ENCODE measurements at regions not wholly inside any gene's neighbourhood (a gene's known extent, or its start where the extent isn't known, plus 50 kb on each side); places are given as distances from the start of the nearest gene placed in this dataset.

GRCh38 chr16:17989255-17989654 is 347.3 kb downstream of the NPIPA8 start:
- peaks cover 2% of the 10 kb centered on the region for H3K36me3 Mint-ChIP-seq (ENCODE audit: insufficient read depth)
- no peak overlapping the region for H3K4me3 Mint-ChIP-seq
- H3K4me1 Mint-ChIP-seq, result no peaks in the 10 kb centered on the region
- H3K27ac Mint-ChIP-seq (ENCODE audit: low read depth), result no peak overlapping the region
- no peaks in the 10 kb centered on the region for H3K9me3 Mint-ChIP-seq
- DNase-seq (ENCODE audit: low spot score in 2 of 2) (no peak), ATAC-seq (replicated peaks; ENCODE audit: extremely low read depth, poor library complexity, severe bottlenecking) (no peak)
- H3K27me3 Mint-ChIP-seq, result peaks cover 43% of the 10 kb centered on the region

- H3K4me3 Mint-ChIP-seq, result no peak overlapping the region
- H3K36me3 Mint-ChIP-seq (ENCODE audit: insufficient read depth), result peaks cover 2% of the 10 kb centered on the region
- no peak overlapping the region for H3K27ac Mint-ChIP-seq (ENCODE audit: low read depth)
- no peak for DNase-seq (ENCODE audit: low spot score in 2 of 2)
- no peaks in the 10 kb centered on the region for H3K9me3 Mint-ChIP-seq
- peaks cover 39% of the 10 kb centered on the region for H3K27me3 Mint-ChIP-seq
- H3K4me1 Mint-ChIP-seq, result no peaks in the 10 kb centered on the region
- ATAC-seq (replicated peaks; ENCODE audit: extremely low read depth, poor library complexity, severe bottlenecking), result no peak
Measured at GRCh38 chr16:17988839-17989238, 347.7 kb downstream of the NPIPA8 start.

GRCh38 chr16:17986991-17987390 is 349.5 kb downstream of the NPIPA8 start:
- H3K36me3 Mint-ChIP-seq (ENCODE audit: insufficient read depth), result peaks cover 2% of the 10 kb centered on the region
- no peak for DNase-seq (ENCODE audit: low spot score in 2 of 2)
- H3K4me1 Mint-ChIP-seq, result no peaks in the 10 kb centered on the region
- no peaks in the 10 kb centered on the region for H3K9me3 Mint-ChIP-seq
- peaks cover 38% of the 10 kb centered on the region for H3K27me3 Mint-ChIP-seq
- H3K27ac Mint-ChIP-seq (ENCODE audit: low read depth), result no peak overlapping the region
- no peak overlapping the region for H3K4me3 Mint-ChIP-seq
- no peak for ATAC-seq (replicated peaks; ENCODE audit: extremely low read depth, poor library complexity, severe bottlenecking)

GRCh38 chr16:17984810-17985209 is 351.7 kb downstream of the NPIPA8 start:
- Mint-ChIP-seq H3K36me3 (ENCODE audit: insufficient read depth) (peaks cover 2% of the 10 kb centered on the region), H3K4me1 (no peaks in the 10 kb centered on the region), H3K4me3 (no peak overlapping the region), H3K27ac (ENCODE audit: low read depth) (no peak overlapping the region), H3K9me3 (no peaks in the 10 kb centered on the region), H3K27me3 (peaks cover 24% of the 10 kb centered on the region)
- ATAC-seq (replicated peaks; ENCODE audit: extremely low read depth, poor library complexity, severe bottlenecking) (no peak), DNase-seq (ENCODE audit: low spot score in 2 of 2) (no peak)

- no peaks in the 10 kb centered on the region for H3K9me3 Mint-ChIP-seq
- no peak for ATAC-seq (replicated peaks; ENCODE audit: extremely low read depth, poor library complexity, severe bottlenecking)
- H3K27me3 Mint-ChIP-seq, result peaks cover 16% of the 10 kb centered on the region
- H3K4me1 Mint-ChIP-seq, result no peaks in the 10 kb centered on the region
- H3K36me3 Mint-ChIP-seq (ENCODE audit: insufficient read depth), result peaks cover 2% of the 10 kb centered on the region
- no peak for DNase-seq (ENCODE audit: low spot score in 2 of 2)
- H3K27ac Mint-ChIP-seq (ENCODE audit: low read depth), result no peak overlapping the region
- no peak overlapping the region for H3K4me3 Mint-ChIP-seq
Measured at GRCh38 chr16:17983847-17984639, 352.5 kb downstream of the NPIPA8 start.

- DNase-seq (ENCODE audit: low spot score in 2 of 2) (no peak), ATAC-seq (replicated peaks; ENCODE audit: extremely low read depth, poor library complexity, severe bottlenecking) (no peak)
- H3K27me3 Mint-ChIP-seq, result peaks cover 19% of the 10 kb centered on the region
- H3K4me1 Mint-ChIP-seq, result no peaks in the 10 kb centered on the region
- no peaks in the 10 kb centered on the region for H3K36me3 Mint-ChIP-seq (ENCODE audit: insufficient read depth)
- H3K27ac Mint-ChIP-seq (ENCODE audit: low read depth), result no peak overlapping the region
- no peaks in the 10 kb centered on the region for H3K9me3 Mint-ChIP-seq
- H3K4me3 Mint-ChIP-seq, result no peak overlapping the region
Measured at GRCh38 chr16:17983114-17983513, 353.4 kb downstream of the NPIPA8 start.

- no peaks in the 10 kb centered on the region for H3K9me3 Mint-ChIP-seq
- no peak overlapping the region for H3K4me3 Mint-ChIP-seq
- ATAC-seq (replicated peaks; ENCODE audit: extremely low read depth, poor library complexity, severe bottlenecking), result no peak
- no peak for DNase-seq (ENCODE audit: low spot score in 2 of 2)
- H3K27ac Mint-ChIP-seq (ENCODE audit: low read depth), result no peak overlapping the region
- no peaks in the 10 kb centered on the region for H3K4me1 Mint-ChIP-seq
- H3K36me3 Mint-ChIP-seq (ENCODE audit: insufficient read depth), result no peaks in the 10 kb centered on the region
- peaks cover 17% of the 10 kb centered on the region for H3K27me3 Mint-ChIP-seq
Measured at GRCh38 chr16:17977260-17977659, 359.3 kb downstream of the NPIPA8 start.

GRCh38 chr16:17972460-17972943 is 364.0 kb downstream of the NPIPA8 start:
- DNase-seq (ENCODE audit: low spot score in 2 of 2), result no peak
- no peaks in the 10 kb centered on the region for H3K9me3 Mint-ChIP-seq
- no peak overlapping the region for H3K27ac Mint-ChIP-seq (ENCODE audit: low read depth)
- no peak overlapping the region for H3K4me3 Mint-ChIP-seq
- H3K36me3 Mint-ChIP-seq (ENCODE audit: insufficient read depth), result no peaks in the 10 kb centered on the region
- peaks cover 41% of the 10 kb centered on the region for H3K27me3 Mint-ChIP-seq
- no peak for ATAC-seq (replicated peaks; ENCODE audit: extremely low read depth, poor library complexity, severe bottlenecking)
- H3K4me1 Mint-ChIP-seq, result no peaks in the 10 kb centered on the region

GRCh38 chr16:17970816-17971331 is 365.7 kb downstream of the NPIPA8 start:
- Mint-ChIP-seq H3K36me3 (ENCODE audit: insufficient read depth) (no peaks in the 10 kb centered on the region), H3K27me3 (peaks cover 41% of the 10 kb centered on the region), H3K9me3 (no peaks in the 10 kb centered on the region), H3K27ac (ENCODE audit: low read depth) (no peak overlapping the region), H3K4me1 (no peaks in the 10 kb centered on the region), H3K4me3 (no peak overlapping the region)
- DNase-seq (ENCODE audit: low spot score in 2 of 2) (no peak), ATAC-seq (replicated peaks; ENCODE audit: extremely low read depth, poor library complexity, severe bottlenecking) (no peak)

- no peak for DNase-seq (ENCODE audit: low spot score in 2 of 2)
- no peak for ATAC-seq (replicated peaks; ENCODE audit: extremely low read depth, poor library complexity, severe bottlenecking)
- Mint-ChIP-seq H3K9me3 (no peaks in the 10 kb centered on the region), H3K36me3 (ENCODE audit: insufficient read depth) (no peaks in the 10 kb centered on the region), H3K27ac (ENCODE audit: low read depth) (no peak overlapping the region), H3K4me1 (no peaks in the 10 kb centered on the region), H3K4me3 (no peak overlapping the region), H3K27me3 (peaks cover 41% of the 10 kb centered on the region)
Measured at GRCh38 chr16:17970157-17970765, 366.3 kb downstream of the NPIPA8 start.

GRCh38 chr16:17965133-17965900 is 371.2 kb downstream of the NPIPA8 start:
- Mint-ChIP-seq H3K4me3 (no peak overlapping the region), H3K9me3 (no peaks in the 10 kb centered on the region), H3K27ac (ENCODE audit: low read depth) (no peak overlapping the region), H3K27me3 (peaks cover 17% of the 10 kb centered on the region), H3K4me1 (no peaks in the 10 kb centered on the region), H3K36me3 (ENCODE audit: insufficient read depth) (no peaks in the 10 kb centered on the region)
- DNase-seq (ENCODE audit: low spot score in 2 of 2) (no peak), ATAC-seq (replicated peaks; ENCODE audit: extremely low read depth, poor library complexity, severe bottlenecking) (no peak)

- DNase-seq (ENCODE audit: low spot score in 2 of 2), result no peak
- no peak overlapping the region for H3K4me3 Mint-ChIP-seq
- H3K36me3 Mint-ChIP-seq (ENCODE audit: insufficient read depth), result no peaks in the 10 kb centered on the region
- no peaks in the 10 kb centered on the region for H3K9me3 Mint-ChIP-seq
- no peak overlapping the region for H3K27ac Mint-ChIP-seq (ENCODE audit: low read depth)
- no peaks in the 10 kb centered on the region for H3K4me1 Mint-ChIP-seq
- peaks cover 16% of the 10 kb centered on the region for H3K27me3 Mint-ChIP-seq
- ATAC-seq (replicated peaks; ENCODE audit: extremely low read depth, poor library complexity, severe bottlenecking), result no peak
Measured at GRCh38 chr16:17964196-17964595, 372.3 kb downstream of the NPIPA8 start.

Measured in central memory CD8-positive, alpha-beta T cell (primary cell).